ENCODE measurements at regions not wholly inside any gene's neighbourhood (a gene's known extent, or its start where the extent isn't known, plus 50 kb on each side); places are given as distances from the start of the nearest gene placed in this dataset.

DNA sequence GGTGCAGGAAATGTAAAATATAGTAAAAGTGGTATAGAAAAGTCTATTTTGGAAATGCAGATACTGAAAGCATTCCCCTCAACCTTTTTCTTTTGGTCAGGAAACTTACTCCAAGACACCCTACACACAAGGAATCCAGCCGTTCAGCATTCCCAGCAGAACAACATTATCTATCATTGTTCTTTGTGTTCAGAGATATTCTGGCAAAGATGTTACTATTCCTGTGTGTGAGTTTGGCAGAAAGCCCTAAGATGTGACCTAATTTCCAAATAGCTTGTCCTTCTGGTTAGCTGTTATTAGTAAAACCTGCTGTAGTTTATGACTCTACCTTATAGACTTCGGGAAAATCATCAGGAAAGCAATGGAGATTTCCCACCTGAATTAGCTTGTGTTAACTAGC is 78.1 kb upstream of the PELI1 start:
- no peak for DNase-seq

DNA sequence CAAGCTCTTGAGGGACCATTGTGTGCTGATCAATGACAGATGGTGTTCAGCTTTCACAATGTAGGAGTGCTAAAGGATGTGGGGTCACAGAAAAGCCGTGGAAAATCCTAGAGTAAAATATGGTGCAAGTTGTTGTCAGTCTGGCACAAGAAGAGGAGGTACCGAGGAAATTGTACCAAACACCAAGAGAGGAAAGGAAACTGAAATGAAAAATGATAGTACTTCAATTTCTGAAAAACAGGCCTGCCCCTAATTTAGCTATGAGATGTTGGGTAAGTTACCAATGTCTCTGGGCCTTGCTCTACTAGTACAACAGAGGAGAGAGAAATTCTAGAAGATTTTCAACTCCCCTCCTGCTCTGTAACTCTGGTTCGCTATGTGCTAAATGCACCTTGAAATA is 78.8 kb upstream of the PELI1 start:
- DNase-seq: no peak

DNA sequence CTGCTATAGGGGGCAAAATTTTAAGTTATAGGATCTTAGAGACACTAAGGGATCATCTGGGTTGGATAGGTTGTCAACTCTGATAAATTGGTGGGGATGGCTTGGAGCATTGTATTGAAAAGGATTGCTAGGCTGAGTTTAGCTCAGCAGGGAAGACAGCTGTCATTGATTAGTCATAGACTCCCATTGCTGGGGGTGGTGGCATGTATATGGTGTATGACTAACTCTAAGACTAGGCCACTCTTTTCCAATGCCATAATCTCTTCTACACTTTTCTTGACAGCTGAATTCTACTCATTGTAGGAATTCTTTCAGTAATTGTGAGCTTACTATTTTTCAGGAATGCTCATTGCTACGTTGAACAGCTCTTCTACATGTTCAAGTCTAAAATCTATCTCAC is 81.3 kb upstream of the PELI1 start:
- no peak for DNase-seq

GRCh38 chr2:64226611-64227010 is 82.4 kb upstream of the PELI1 start:
- no peak for DNase-seq

DNA sequence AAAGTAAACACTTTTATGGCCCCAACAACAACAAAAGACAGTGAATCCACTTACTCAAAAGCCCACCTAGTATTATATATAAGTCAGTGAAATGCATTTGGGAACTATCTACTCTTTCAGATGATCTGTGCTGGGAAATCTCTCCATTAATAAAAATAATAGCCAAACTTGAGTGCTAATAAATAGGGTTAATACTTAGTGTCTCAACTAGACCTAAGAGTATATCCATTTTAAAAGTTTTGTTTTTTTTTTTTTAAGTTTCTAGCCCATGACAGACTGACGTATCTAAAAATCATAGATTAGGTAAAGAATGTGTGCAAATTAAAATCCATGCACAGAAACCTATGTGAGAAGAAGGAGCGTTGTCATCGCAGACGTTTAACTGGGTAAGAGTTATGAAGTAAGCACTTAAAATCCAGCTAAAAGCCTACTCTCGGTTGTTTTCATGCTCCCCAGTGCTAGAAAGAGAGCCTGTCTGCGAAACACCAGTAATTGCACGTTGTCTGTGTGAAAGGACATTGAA is 83.4 kb upstream of the PELI1 start:
- no peak for DNase-seq

DNA sequence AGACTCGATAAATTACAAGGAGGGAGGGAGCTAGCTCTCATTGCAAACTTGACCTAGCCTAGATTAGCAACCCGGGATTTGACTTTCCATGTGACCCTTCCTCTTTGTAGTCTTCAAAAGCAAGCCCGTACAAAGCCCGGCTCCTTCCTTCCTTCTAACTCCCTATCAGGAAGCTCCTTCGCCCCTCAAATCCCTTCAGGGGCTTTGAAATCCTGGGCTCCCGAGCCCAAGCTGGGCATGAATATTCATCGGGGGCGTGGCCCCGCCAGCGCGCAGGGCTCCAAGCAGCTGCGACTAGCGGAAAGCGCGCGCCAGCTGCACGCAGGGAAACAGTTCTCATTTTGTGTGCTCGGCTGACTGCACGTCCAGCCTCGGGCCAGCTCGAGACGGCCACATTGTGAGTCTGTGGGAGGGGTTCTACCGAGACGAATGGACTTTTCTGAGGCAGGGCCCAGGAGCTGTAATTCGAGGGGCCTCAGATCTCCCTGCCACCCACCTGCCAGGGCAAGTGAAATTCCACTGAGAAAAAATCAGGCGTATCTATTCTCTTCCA is 84.0 kb upstream of the PELI1 start:
- peak; percentile 39 for DNase-seq

DNA sequence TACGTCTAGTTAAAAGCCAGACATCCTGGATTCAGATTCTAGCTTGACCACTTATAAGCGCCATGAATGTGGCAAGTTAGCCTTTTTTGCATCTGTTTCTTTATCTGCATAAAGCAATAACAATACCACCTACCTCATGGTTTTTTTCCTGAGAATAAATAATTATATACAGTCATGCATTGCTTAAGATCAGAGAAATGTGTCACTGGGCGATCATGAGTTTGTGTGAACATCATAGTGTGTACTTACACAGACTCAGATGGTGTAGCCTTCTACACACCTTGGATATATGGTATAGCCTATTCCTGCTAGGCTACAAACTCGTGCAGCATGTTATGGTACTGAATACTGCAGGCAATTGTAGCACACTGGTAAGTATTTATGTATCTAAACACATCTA is 84.7 kb upstream of the PELI1 start:
- no peak for DNase-seq

DNA sequence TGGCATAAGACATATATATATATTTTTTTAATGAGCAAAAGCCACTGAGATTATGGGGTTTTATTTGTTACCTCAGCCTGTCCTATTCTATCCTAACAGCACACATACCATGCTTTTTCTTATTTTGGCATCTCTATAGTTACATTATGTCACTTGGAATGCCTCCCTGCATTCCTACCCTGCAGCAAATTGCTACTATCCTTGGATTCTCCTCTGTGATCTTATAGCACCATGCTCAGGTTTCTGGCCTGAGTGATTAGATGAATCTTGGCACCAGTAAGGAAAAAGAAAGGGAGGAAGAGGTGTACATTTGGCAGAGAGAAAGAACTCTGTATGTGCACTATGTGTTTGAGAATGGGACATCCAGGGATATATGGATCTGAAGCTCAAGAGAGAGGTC is 86.3 kb upstream of the PELI1 start:
- DNase-seq: no peak

GRCh38 chr2:64232266-64232665 is 88.0 kb upstream of the PELI1 start:
- DNase-seq: no peak

DNA sequence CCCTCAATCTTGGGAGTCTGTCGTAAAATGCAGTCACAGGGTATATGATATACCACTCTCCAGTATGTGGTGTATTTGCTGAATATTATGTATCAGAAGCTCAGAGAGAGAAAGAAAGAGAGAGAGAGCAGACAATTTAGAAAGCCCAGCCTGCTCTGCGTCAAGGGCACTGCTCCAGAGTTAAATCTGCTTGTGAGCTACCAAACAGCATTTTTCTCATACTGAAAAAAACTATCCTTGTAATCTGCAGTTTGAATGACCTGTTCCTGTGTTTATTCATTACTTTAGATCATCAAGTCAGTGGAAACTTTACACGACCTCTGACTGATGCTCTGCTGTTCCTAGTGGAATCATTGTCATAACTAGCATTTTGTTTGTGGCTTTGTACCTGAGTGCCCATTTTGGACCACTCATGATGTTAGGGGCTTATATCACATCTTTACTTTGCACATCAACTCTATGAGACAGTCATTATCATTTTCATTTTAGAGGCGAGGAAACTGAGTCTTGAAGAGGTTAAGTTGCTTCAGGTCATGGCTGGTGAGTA is 89.2 kb upstream of the PELI1 start:
- no peak for DNase-seq

DNA sequence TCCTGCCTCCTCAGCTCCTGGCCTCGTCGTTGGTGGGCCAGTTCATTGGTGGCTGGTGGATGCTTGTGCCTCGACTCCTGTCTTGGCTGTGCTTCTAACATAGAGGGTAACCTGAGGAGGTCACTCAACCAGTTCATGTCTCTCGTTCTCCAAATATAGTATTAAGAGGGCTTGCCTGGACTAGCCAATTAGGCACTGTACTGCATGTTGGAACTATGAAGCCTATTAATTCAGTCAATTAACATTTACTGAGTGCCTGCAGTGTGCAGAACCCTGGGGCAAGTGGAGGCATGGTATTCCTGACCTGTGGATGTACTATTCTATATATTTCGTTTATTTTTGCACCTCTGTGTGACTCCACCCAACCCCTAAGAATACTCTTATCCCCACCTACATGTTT is 89.9 kb upstream of the PELI1 start:
- DNase-seq: no peak

GRCh38 chr2:64234785-64235184 is 90.6 kb upstream of the PELI1 start:
- DNase-seq: no peak

DNA sequence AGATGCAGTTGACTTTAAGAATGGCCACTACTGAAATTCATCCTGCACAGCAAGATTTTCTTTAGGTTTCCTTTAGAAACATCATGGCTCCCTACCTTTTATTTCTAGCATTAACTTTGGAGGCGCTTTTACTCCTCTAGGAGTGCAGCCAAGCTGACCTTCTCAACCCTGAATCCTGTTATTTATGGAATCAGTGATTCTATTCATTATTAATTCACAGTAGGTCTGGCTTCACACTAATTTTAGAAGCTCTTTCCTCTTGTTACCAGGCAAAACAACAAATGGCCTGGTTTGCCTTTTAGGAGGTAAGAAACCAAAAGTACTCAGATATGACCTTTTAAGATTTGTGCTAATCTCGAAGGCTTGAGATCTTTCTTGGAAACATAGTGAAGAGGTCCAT is 93.0 kb upstream of the PELI1 start:
- no peak for DNase-seq

GRCh38 chr2:64238799-64239198 is 94.6 kb upstream of the PELI1 start:
- DNase-seq: no peak

DNA sequence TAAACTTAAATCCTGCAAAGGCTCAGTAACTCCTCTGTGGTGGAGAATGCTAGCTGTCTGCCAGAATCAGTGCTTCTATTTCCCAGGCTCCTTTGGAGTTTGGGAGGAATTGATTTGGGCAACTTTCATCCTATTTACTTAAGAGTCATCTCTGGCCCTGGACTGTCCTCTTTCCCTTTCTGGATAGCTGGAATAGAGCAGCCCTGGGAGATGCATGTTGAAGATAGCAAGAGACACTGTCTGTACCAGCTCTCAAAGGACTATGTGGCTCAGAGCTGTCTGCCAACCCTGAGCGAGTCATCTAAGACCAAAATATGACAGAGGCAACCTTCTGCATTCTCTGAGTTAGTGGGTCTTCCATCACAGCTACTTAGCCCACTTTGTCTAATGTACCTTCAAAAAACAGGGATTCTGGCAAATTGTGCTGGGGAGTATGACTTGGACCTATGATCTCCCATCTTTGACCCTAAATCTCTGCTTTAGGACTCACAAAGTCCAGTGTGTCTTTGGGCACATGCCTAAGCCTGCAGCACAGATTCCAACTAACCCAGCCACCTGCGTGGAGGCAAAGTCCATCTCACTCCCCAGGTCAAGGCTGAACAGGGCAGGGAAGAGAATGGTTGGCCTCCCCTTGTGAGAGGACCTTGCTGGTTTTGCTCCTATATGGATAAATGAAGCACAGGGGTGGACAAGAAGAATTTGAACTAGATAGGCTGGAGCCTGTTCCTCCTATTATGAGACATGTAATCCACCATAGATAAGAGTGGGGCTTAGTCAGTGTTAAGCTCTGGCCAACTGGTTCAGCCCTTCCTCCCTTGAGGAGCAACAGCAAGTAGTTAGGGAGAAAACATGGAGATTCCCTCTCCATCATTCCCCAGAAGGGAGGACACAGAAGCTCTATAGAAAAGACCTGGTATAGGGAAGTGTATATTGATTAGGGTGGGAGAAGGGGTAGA is 99.1 kb upstream of the PELI1 start:
- no peak for DNase-seq

GRCh38 chr2:64244037-64244416 is 99.8 kb upstream of the PELI1 start:
- no peak for DNase-seq

GRCh38 chr2:64245631-64246030 is 101.4 kb upstream of the PELI1 start:
- DNase-seq: no peak

DNA sequence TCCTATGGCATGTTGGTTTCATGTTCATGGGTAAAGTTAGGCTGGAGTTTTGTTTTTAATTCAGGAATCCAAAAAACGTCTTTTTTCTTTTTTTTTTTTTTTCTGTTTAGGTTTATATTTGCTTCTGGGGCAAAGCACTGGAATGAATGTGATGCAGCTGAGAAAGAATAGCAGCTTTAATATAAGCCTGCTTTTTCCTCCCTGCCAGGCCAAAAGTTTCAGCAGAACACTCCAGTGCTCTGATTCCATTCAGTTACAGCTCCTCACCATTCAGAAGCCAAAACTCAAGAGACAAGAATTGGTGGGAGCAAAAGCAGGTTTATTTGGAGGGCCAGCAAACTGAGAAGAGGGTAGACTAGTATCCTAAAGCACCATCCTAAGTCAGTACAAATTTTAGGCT is 102.7 kb upstream of the PELI1 start:
- no peak for DNase-seq

DNA sequence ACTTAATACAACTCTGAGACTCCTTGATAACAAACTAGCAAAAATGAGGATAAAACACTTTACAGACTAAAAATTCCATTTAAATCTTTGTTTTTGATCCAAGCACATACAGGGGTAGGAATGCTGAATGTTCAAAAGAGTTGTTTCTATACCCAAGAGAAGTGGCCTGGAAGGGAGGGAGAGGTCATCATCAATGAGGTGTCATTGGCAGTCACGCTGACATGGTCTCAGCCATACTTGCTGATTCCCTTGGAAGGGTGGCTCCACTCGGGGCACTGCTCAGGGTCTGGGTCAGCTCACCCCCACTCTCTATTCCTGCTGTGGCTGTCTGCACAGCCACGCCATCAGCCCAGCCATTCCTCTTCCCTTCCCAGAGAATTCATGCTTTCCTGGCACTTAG is 105.2 kb upstream of the PELI1 start:
- no peak for DNase-seq

DNA sequence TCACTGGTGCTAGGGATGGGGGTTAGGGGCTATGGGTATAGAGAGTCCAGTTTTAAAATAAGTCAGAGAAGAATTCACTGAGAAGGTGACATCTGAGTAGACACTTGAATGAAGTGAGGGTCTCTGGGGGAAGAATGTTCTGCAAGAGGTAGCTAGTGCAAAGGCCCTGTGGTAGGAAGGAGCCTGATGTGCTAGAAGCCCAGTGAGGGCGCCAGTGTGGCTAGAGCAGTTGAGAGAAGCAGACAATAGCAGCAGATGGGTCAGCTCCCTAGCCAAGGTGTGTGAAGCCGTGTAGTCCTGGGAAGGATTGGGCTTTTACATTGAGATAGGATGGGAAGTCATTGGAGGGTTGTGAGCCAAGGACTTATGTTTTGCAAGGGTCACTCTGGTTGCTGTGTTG is 105.8 kb upstream of the PELI1 start:
- no peak for DNase-seq

DNA sequence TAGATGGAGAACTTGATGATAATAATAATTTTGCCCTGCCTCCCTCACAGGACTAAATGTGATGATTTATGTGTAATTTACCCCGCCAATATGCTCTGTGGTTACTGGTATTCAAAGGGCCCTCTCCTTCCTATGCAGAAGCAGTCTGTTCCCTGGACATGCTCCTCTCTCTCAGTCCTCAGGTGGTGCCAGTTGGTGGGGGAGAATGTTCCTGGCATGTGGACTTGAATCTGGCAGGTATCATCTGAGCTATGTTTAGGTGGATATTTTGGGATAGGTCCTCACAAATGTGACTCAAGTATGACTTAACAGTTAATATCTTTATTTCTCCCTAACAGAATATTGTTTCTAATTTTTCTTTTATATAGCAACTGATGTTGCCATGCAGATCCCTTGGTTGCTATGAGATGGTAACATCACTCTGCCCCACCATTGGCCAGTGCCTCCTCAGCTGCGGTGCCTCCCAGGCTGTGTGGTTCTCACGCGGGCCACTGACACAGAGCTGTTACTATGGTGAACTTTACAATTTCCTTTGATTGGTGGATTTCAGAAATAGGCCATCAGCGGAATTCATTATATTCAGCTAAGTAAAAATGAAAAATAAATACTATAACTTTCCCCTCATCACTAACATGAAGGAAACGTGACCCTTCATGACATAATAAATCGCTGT is 106.7 kb upstream of the PELI1 start:
- no peak for DNase-seq

DNA sequence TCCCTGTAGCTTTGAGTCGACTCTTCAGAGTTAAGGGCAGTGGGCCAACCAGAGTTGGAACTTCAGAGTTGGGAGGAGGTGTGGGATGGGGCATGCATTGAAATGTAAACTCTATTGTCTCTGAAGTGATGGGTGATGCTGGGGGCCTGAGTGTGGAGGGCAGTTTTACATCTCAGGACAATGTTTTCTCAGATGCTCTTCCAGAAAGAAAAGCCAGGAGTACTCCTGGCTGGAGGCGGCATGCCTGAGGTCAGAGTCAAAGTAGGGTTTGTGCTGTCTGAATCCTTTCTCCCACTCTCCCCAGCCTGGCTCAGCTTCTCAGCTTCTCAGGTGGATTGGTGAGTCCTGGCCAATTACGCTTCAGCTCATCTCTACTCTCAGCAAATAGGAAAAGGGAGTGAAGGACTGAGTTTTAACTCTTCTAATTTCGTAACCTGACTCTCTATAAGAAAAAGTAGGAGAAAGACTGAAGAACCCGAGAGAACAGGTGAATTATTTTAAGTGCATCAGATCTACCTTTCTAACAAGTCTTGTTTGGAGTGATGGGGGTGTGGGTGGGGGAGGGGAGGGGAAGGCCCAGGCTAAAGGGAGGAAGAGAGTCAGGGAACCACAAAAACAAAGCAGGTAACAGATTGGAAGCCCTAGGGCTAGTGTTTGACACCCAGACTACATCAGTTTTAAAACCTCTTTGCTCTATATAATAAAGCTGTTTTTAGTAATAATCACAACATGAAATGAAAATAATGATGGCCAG is 107.5 kb upstream of the PELI1 start:
- no peak for DNase-seq

Measured in NCI-H2029 treated with DMSO at 0.1 percent for 48 hours (cell line).